HCT116 (cell line): ENCODE measurements at regions not wholly inside any gene's neighbourhood (a gene's known extent, or its start where the extent isn't known, plus 50 kb on each side); places are given as distances from the start of the nearest gene placed in this dataset.

ENCODE experiments used
- ATAC-seq: fragments of 200-7000 bp; cut with Tn5 transposase; 2 replicates; pipeline ENCODE4 v1.9.1; 2020; ENCODE audit warnings: mild to moderate bottlenecking, moderate library complexity
- BruUV-seq: library from RNA; stranded (reverse); fragments of 400-500 nt; replicated peaks from 2 replicates; lab custom pipeline; 2021; lab: Mats Ljungman, UMichigan
- CTCF ChIA-PET: fragments of 300-600 bp; sonication (Branson Sonifier 250); formaldehyde crosslinking; loops from one replicate; lab custom pipeline; 2021; ENCODE audit warnings: antibody characterized with exemption; lab: Charles Lee
- POLR2A ChIA-PET: fragments of 300-600, 350-600 bp; sonication (Branson Sonifier 250); formaldehyde crosslinking; loops from one replicate; lab custom pipeline; 2021; ENCODE audit warnings: antibody characterized with exemption; lab: Charles Lee
- RAD21 ChIA-PET, 2 experiments: fragments of 300-600 bp; sonication (Branson Sonifier 250); formaldehyde crosslinking; loops; one replicate each; lab custom pipeline; 2023; ENCODE audit warnings: low total read pairs in 2 of 2; ENCODE audit not compliant: uncharacterized antibody in 2 of 2, unreplicated experiment in 2 of 2, low non-redundant PET in 1 of 2; lab: Charles Lee
- DNase-seq: peaks from one replicate; pipeline ENCODE4 v3.0.0-alpha.2; 2010; ENCODE audit warnings: low read depth, low spot score
- H2AFZ ChIP-seq: fragments of 200-600 bp; shearing (Covaris generic), sonication (generic); 2 replicates; pipeline ENCODE4 v1.6.1; 2017; ENCODE audit warnings: low read depth, mixed run types, mixed read lengths, antibody characterized with exemption, low read length; ENCODE audit not compliant: poor library complexity, severe bottlenecking
- H3K27ac ChIP-seq: 2 replicates; pipeline ENCODE4 v1.5.1; 2012; ENCODE audit warnings: low read depth, low read length
- H3K27me3 ChIP-seq: fragments of 200-600 bp; sonication (generic); 2 replicates; pipeline ENCODE4 v1.6.1; 2016; ENCODE audit warnings: mixed run types, low read length, mixed read lengths; ENCODE audit not compliant: insufficient read depth
- H3K36me3 ChIP-seq, 2 experiments: fragments of 200-500 bp in 1 of 2; fragments of 200-600 bp in 1 of 2; sonication (Bioruptor generic) in 1 of 2; sonication (generic) in 1 of 2; 2 replicates each; pipeline versions ENCODE4 v1.5.1 to v1.6.1; 2014 to 2016; ENCODE audit warnings: low read length in 2 of 2, inconsistent platforms in 1 of 2, mixed read lengths in 1 of 2, mixed run types in 1 of 2; ENCODE audit not compliant: insufficient read depth in 2 of 2, control insufficient read depth in 1 of 2
- H3K4me1 ChIP-seq, 2 experiments: fragments of 200-600 bp in 1 of 2; sonication (generic) in 1 of 2; 2 replicates each; pipeline versions ENCODE4 v1.5.1 to v1.6.1; 2012 to 2017; ENCODE audit warnings: low read length in 2 of 2, inconsistent platforms in 1 of 2, mild to moderate bottlenecking in 1 of 2, mixed read lengths in 1 of 2, mixed run types in 1 of 2, moderate library complexity in 1 of 2; ENCODE audit not compliant: insufficient read depth in 2 of 2, control insufficient read depth in 1 of 2
- H3K4me2 ChIP-seq: fragments of 200-600 bp; sonication (generic); 2 replicates; pipeline ENCODE4 v1.6.1; 2017; ENCODE audit warnings: mixed run types, low read length, mixed read lengths
- H3K4me3 ChIP-seq, 2 experiments: fragments of 200-600 bp in 1 of 2; sonication (generic) in 1 of 2; replicated peaks in 1 of 2; 2 replicates each; pipeline ENCODE4 v1.5.1; 2011 to 2016; ENCODE audit warnings: low read length in 2 of 2, control low read depth in 1 of 2, low read depth in 1 of 2, mild to moderate bottlenecking in 1 of 2, mixed read lengths in 1 of 2, mixed run types in 1 of 2
- H3K79me2 ChIP-seq: fragments of 200-600 bp; sonication (generic); 2 replicates; pipeline ENCODE4 v1.6.1; 2017; ENCODE audit warnings: mild to moderate bottlenecking, mixed run types, low read length, moderate library complexity, mixed read lengths; ENCODE audit not compliant: insufficient read depth
- H3K9ac ChIP-seq: fragments of 200-600 bp; sonication (generic); 2 replicates; pipeline ENCODE4 v1.6.1; 2016; ENCODE audit warnings: low read length, mixed read lengths
- H3K9me2 ChIP-seq: fragments of 200-600 bp; sonication (generic), shearing (Covaris generic); 2 replicates; pipeline ENCODE4 v1.6.1; 2017; ENCODE audit warnings: mixed run types, mild to moderate bottlenecking, moderate library complexity; ENCODE audit not compliant: insufficient read depth
- H3K9me3 ChIP-seq, 2 experiments: fragments of 200-500 bp in 1 of 2; fragments of 200-600 bp in 1 of 2; sonication (Bioruptor generic) in 1 of 2; sonication (generic) in 1 of 2; 2 replicates each; pipeline ENCODE4 v1.6.1; 2014 to 2017; ENCODE audit warnings: low read length in 2 of 2, mixed read lengths in 2 of 2, inconsistent platforms in 1 of 2, low read depth in 1 of 2, mild to moderate bottlenecking in 1 of 2, mixed run types in 1 of 2, moderate library complexity in 1 of 2; ENCODE audit not compliant: control insufficient read depth in 1 of 2, insufficient read depth in 1 of 2
- H4K20me1 ChIP-seq: fragments of 200-600 bp; sonication (generic), shearing (Covaris generic); 2 replicates; pipeline ENCODE4 v1.6.1; 2017; ENCODE audit warnings: mixed run types, mild to moderate bottlenecking, moderate library complexity; ENCODE audit not compliant: insufficient read depth
- CEBPB ChIP-seq: IDR thresholded peaks from 2 replicates; pipeline ENCODE4 v1.6.1; 2012; ENCODE audit warnings: low read depth
- EGR1 ChIP-seq: IDR thresholded peaks from 2 replicates; pipeline ENCODE4 v1.6.1; 2012; ENCODE audit warnings: low read depth
- POLR2A ChIP-seq: IDR thresholded peaks from 2 replicates; pipeline ENCODE4 v1.7.0; 2011; ENCODE audit warnings: borderline replicate concordance; ENCODE audit not compliant: insufficient read depth, insufficient read length; ENCODE audit errors: extremely low read depth
- RAD21 ChIP-seq: IDR thresholded peaks from 2 replicates; pipeline ENCODE4 v1.6.1; 2012; ENCODE audit warnings: low read depth, mild to moderate bottlenecking
- REST ChIP-seq: IDR thresholded peaks from 2 replicates; pipeline ENCODE4 v1.6.1; 2012; ENCODE audit warnings: low read depth
- SIN3A ChIP-seq: IDR thresholded peaks from 2 replicates; pipeline ENCODE4 v1.6.1; 2012; ENCODE audit warnings: low read depth
- ZNF274 ChIP-seq: fragments of 200-500 bp; sonication (Bioruptor generic); IDR thresholded peaks from 2 replicates; pipeline ENCODE4 v1.6.1; 2014; ENCODE audit warnings: mild to moderate bottlenecking, low read depth, low read length, inconsistent platforms
- intact Hi-C: fragments of 100-400 bp; cut with micrococcal nuclease; formaldehyde crosslinking; loops from 2 replicates; pipeline ENCODE4 v1.10.0; 2022
- TF ChIP-seq, protein P1 (sequence below): IDR thresholded peaks from 2 replicates; pipeline ENCODE4 v1.6.1; 2012

DNA sequence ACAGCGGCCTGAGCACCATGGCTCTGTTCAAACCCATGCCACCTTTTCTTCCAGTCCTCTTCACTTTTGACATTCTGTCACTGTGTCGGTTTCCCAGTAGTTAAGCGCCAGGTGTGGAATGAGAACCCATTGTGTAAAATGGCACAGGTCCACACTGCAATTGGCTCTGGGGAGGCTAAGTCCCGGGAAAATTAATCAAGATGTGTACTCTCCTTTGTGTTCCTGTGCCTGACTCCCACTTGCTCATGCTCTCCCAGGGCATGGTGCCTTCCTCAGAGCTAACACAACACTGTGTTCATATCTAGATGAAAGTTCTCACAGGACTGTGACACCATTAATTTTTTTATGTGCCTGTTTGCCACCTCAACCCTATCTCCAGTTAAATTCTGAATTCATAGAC lies 59.0 kb upstream of the BTG3 start:
- ATAC-seq (no peak), DNase-seq (no peak)
- Histone ChIP-seq H3K9me3 (no peaks in the 10 kb centered on the region), H3K4me1 (peaks cover 5 to 8% of the 10 kb centered on the region in 2 experiments; a peak in 2 of 4 replicates), H3K9ac (no peak overlapping the region), H3K27me3 (0 out of 2 replicates have a peak, but pooled peaks cover 5% of the 10 kb centered on the region), H3K9me2 (no peaks in the 10 kb centered on the region), H3K4me3 (no peak overlapping the region), H3K79me2 (no peaks in the 10 kb centered on the region), H3K4me2 (no peak overlapping the region), H4K20me1 (no peaks in the 10 kb centered on the region), H3K27ac (no peak overlapping the region), H3K36me3 (no peaks in the 10 kb centered on the region), H2AFZ (no peak overlapping the region)
- TF ChIP-seq, protein P1, sequence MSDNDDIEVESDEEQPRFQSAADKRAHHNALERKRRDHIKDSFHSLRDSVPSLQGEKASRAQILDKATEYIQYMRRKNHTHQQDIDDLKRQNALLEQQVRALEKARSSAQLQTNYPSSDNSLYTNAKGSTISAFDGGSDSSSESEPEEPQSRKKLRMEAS, result no peak
- TF ChIP-seq REST, result no peak
- TF ChIP-seq CEBPB, result no peak
- TF ChIP-seq SIN3A, result no peak
- TF ChIP-seq ZNF274, result no peak
- no peak for TF ChIP-seq POLR2A
- no peak for TF ChIP-seq RAD21
- TF ChIP-seq EGR1, result no peak
- RAD21 ChIA-PET, result no interaction called here
- no TSS peak for BruUV-seq
- POLR2A ChIA-PET, result no interaction called here
- CTCF ChIA-PET, result interaction anchor here (0.8 kb wide), 1 partner anchor 253 kb away, joined by 3 read pairs; no protein-coding TSS in a partner anchor
- intact Hi-C loops, result no loop called here
